Esophagus muscularis mucosa (tissue), 3 donors: ENCODE measurements at regions not wholly inside any gene's neighbourhood (a gene's known extent, or its start where the extent isn't known, plus 50 kb on each side); places are given as distances from the start of the nearest gene placed in this dataset.
"Not testable (repeated sequence)": the region's sequence is repeated elsewhere in the genome, so short reads cannot be mapped to it uniquely, and the experiment has no call there.

Experiments
- CTCF ChIP-seq, 3 experiments: fragments of 200-600 bp in 2 of 3; fragments of 450-650 bp in 1 of 3; sonication (generic) in 2 of 3; IDR thresholded peaks; one replicate each; pipeline ENCODE4 v1.5.1; 2017 to 2019; ENCODE audit warnings: antibody characterized with exemption in 3 of 3, mild to moderate bottlenecking in 2 of 3, moderate library complexity in 1 of 3
- POLR2A ChIP-seq: fragments of 450-650 bp; IDR thresholded peaks from one replicate; pipeline ENCODE4 v1.6.1; 2017; ENCODE audit warnings: antibody characterized with exemption, moderate library complexity, mild to moderate bottlenecking, low read depth
- POLR2AphosphoS5 ChIP-seq, 2 donors: sonication (generic); formaldehyde crosslinking; IDR thresholded peaks; one replicate each; pipeline ENCODE4 v1.6.1; 2017; ENCODE audit warnings: antibody characterized with exemption in 2 of 2

GRCh38 chr16:16648002-16648401, 269.1 kb downstream of the NPIPA7 start:
- not testable (repeated sequence) for TF ChIP-seq CTCF (IDR thresholded peaks at IDR 0.05); POLR2A; POLR2AphosphoS5 (IDR thresholded peaks at IDR 0.05)
